ENCODE measurements at regions not wholly inside any gene's neighbourhood (a gene's known extent, or its start where the extent isn't known, plus 50 kb on each side); places are given as distances from the start of the nearest gene placed in this dataset.

- TF ChIP-seq CTCF (conservative IDR thresholded peaks at IDR 0.05 in 1 of 2, IDR thresholded peaks at IDR 0.05 in 1 of 2; ENCODE audit: low read depth in 1 of 2, low read length in 2 of 2) (no peak), EZH2 (IDR thresholded peaks at IDR 0.05; ENCODE audit: low read length, missing control alignments) (no peak)
Observed at GRCh38 chr20:51277961-51278360, 255.1 kb upstream of the KCNG1 start.

Measured in fibroblast of lung (primary cell).